CD4-positive, alpha-beta T cell treated with Interleukin-6 at 100 ng/mL for 8 hours (primary cell): ENCODE measurements at regions not wholly inside any gene's neighbourhood (a gene's known extent, or its start where the extent isn't known, plus 50 kb on each side); places are given as distances from the start of the nearest gene placed in this dataset.
"Not testable (repeated sequence)": the region's sequence is repeated elsewhere in the genome, so short reads cannot be mapped to it uniquely, and the experiment has no call there.

ENCODE experiments used
- DNase-seq: peaks from one replicate; pipeline ENCODE4 v3.0.0-alpha.2; 2020; ENCODE audit warnings: mixed read lengths, low spot score

DNA sequence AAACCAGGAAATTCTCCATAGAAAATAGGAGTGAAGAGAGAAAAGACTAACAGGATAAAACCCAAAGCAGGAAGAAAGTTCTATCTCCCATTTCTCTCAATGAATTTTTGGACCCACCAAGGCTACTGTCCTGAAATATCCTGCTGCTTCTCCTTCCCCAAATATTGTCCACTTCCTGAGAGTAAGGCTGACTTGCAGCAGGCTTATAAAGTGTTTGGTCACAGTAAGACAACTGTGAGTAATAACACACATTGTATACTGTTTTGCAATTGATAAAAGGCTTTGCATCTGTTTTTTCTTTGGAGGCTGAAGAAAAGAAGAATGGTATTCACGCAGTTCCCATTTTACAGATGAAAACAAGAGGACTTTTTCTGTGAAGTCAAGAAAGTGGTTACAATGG, 52.8 kb downstream of the FOXD4L6 start:
- DNase-seq: not testable (repeated sequence)

DNA sequence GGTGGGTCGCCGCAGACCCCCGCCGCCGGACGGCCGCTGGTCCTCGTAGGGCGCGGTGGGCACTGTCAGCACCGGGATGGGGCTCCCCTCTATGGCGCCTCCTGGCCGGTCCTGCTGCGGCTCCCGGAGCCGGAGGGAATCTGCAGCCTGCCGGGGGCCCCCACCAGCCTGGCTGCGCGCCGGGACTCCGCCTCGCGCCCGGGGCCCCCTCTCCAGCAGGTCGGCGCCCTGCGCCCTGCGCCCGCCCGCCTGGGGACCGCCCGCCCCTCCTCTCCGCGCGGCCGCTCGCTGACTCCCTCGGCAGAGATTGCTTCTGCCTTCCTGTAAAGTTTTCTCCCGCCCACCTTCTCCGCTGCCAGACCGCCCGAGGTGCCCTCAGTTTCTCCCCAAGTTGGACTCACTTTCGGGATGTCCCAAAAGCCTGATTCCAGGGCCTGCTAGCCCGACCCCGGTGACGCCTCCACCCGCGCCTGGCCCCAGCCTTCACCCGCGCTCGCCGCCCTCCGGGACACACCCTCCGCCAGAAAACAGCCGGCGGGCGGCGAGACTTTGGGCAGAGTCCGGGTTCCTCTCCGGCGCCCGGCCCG, 54.0 kb downstream of the FOXD4L6 start:
- DNase-seq: not testable (repeated sequence)

DNA sequence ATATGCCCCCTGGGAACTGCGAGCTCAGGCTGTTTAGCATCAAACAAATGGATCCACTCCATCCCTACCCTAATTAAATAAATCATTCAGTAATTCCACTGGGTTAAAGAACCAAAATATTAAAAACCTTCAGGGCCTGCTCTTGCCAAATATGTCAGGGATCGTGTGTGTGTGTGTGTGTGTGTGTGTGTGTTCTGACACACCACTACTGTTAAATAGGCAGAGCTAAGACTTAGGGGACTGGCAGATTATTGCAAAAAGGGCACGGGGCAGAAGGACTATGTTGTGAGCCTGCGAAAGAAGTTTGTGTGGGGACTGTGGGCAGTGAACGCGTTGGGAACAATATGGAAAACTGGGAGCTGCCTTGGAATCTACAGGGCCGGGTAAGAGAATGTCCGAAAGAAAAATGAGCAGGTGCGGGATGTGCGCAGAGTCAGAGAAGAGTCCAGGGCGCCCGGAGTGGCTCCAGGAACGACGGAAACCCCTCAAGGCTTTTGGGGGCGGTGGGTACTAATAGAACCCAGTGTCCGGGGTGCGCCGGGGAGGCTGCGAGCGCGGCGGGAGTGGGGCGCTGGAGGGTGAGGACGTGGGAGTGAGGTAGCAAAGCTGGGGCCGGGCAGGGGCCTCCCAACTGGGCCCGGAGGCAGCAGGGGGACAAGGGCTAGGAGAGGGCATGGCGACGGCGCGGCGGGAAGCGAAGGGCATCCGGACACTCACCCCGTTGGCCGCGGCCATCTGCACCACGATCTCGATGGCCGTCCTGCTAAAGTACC, 54.8 kb downstream of the FOXD4L6 start:
- not testable (repeated sequence) for DNase-seq

DNA sequence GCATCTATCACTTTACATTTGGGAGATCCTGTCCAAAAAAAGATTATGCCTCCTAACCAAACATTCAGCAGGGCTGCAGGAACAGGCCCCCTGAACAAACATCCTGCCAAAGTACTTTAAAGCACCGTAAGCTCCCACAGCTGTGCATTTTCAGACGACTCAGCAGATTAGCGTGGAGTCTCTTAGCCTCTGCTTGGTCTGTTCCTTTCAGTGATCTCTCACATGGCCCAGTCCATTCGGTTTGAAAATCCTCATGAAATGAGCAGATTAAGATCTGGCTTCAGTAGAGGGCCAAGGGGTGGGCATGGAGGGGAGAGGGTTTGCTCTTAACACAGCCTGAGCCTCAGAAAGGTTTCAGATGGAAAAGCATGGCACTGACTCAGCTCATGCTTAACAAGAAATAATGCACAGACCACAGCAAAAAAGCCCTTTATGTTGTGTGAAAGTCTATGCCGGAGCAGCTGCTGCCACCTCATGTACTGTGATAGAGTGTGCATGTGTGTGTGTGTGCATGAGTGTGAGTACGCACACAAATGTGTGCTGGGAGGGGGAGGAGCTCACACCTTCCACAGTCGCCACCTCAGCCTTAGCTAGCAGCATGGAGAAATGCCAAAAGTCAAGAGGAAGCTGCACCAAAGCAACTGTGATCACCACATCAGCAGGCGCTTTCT, 64.2 kb downstream of the FOXD4L6 start:
- DNase-seq: peak; percentile 34

DNA sequence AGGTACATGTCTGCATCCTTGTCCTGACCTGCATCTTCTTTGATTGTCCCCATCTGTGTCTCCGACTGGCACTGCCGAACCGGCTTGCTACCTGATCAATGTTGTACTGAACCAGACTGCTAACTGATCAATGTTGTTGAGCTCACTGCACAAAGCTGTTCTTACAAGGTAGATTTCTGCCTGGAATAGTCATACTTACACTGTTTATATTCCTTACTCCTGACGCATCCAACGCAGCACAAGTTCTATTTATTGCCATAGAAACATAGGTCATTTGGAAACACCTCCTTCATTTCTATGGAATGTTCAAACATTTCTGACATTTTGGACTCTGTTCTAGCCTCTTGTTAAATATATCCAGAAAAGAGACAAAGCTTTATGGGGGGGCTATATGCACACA, 65.2 kb downstream of the FOXD4L6 start:
- DNase-seq: not testable (repeated sequence)

DNA sequence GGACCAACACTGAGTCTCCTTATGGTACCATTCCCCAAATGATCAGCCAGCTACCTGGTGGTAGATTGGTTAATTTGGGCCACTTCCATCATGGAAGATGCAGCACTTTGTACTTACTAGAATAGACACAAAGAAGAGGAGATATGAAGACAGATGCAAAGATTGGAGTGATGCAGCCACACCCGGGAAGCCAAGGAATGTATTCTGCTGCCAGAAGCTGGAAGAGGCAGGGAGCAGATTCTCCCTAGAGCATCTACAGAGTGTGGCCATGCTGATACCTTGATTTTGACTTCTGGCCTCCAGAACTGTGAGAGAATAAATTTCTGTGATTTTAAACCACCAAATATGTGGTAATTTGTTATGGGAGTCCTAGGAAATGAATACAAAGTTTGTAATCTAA, 68.9 kb downstream of the FOXD4L6 start:
- DNase-seq: not testable (repeated sequence)

DNA sequence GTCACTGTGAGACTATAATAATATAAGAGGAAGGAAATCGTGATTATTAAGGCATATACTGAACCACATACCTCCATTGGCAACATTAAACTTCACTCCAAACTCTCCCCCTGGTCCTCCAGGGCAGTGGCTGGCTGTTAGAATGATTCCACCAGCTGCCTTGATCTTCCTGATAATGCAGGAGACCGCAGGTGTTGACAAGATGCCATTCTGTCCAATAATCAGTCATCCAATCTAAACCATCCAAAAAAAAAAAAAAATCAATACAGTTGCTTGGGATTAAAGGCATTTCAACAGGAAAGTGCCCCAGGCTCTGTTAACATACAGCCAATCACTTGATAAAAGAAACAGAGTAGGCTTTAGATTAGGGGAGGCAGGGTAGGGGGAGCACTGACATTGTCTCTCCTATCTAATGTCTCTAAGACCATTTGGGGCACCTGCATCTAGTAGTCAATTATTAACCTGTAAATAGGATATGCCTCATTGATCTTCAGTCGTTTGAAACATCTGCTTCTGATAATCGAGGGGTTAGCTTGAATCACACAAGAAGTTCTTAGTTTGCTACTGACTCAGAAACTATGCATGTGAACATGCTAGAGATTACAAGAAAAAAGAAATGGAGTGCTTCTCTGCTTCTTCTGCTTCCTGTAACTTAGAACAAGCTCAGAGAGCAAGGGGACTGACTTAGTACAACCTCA, 74.7 kb downstream of the FOXD4L6 start:
- DNase-seq: not testable (repeated sequence)

DNA sequence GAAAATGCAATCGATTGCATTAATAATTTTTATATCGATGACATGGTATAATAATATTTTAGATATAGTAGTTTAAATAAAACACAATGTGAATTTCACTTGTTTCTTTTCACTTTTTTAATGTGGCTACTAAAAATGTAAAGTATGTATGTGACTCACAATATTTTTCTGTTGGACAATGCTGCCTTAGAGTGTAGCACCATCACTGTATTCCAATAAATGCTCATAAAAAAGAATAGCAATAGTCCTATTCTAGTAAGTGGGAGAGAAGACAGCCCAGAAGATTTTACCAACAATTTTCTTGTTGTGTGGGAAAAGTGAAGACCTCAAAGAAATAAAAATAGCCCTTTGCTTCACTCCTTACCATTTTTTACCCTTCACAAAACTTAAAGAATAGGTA, 79.8 kb downstream of the FOXD4L6 start:
- DNase-seq: not testable (repeated sequence)

DNA sequence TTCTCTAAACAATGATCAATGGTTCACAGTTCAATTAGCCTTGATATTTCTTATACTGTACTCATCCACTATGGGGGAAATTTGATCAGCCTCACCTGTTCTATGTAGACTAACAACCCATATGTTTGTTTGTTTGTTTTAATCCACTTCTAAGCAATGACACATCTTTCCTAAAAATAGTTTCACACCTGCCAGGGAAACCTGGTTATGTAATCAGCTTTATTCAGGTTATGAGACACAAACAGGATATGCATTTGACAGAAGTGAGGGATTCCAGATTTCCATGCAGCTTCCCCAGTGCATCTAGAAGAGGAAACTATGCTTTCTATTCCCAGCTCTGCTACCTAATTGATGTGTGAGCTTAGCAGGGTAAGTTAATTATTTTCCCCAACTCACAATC, 80.7 kb downstream of the FOXD4L6 start:
- not testable (repeated sequence) for DNase-seq

DNA sequence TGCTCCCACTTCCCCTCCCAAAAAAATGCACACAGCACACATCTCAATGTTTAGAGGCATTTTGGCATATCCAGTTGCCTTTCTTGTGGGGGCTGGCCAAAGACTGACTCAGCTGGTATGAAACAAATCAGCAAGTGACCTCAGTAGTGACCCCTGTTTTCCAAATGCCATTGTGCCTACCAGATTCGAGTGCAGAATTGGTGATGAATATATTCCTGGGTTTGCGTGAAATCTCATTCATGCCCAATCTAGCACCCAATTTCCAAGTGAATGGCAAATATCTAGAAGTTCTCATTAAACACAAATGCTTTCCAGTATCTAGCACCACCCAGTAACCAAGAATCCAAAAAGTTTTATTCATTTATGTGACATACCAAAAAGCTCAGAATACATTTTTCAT, 83.6 kb downstream of the FOXD4L6 start:
- DNase-seq: not testable (repeated sequence)

DNA sequence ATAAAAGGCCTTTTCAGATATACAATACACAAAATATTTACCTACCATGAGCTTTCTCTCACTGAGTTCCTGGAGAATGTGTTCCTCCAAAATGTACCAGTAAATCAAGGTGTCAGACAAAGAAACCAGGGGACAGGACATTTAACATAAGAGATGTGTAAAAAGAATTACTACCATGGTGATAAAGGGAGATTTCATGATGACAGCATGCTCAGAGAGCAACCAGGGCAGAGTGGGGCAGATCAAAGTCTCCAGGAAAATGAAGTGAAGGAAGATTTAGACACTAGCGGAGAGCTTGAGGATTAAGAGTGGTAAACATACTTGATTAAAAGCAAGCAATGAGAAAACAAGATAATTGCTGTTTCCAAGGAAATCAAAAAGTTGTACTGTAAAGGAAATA, 85.0 kb downstream of the FOXD4L6 start:
- not testable (repeated sequence) for DNase-seq

DNA sequence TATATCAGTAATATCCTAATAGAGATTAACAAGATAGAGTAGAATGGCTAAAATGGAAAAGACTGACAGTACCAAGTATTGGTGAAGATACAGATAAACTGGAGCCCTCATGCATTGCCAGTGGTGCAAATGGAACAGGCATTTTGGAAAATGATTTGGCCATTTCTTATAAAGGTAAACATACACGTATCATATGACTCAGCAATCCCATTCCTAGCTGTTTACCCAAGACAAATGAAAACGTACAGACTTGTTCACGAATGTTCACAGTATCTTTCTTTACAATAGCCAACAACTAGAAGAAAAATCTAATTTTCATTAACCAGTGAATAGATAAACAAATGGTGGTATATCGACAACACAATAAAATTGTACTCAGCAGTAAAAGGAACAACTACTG, 86.4 kb downstream of the FOXD4L6 start:
- not testable (repeated sequence) for DNase-seq

DNA sequence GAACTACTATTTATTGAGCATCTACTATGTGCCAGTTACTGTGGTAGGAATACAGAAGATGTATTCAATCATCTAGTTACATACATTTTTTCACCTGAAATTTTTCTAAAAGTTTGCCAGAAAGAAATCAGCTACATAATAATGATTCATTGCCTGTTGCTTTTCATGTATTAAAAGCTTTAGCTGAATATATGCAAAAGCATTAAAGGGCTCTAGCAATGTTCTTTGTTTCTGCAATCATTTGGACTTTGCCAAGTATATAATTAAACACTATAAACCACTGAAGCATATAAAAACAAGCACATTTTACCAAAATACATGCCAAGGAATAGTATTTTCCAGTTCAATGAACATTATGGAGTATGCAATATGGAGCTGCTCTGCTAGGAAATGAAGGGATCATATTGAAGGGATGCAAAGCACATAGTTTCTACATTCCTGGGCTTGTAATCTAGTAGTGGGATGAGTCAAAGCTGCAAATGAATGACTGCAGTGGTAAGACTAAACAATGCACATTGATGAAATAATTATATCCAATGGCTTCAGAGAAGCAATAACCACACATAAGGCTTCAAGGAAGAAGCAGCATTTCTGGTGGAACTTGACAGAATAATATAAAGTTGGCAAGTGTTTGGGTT, 87.7 kb downstream of the FOXD4L6 start:
- not testable (repeated sequence) for DNase-seq

DNA sequence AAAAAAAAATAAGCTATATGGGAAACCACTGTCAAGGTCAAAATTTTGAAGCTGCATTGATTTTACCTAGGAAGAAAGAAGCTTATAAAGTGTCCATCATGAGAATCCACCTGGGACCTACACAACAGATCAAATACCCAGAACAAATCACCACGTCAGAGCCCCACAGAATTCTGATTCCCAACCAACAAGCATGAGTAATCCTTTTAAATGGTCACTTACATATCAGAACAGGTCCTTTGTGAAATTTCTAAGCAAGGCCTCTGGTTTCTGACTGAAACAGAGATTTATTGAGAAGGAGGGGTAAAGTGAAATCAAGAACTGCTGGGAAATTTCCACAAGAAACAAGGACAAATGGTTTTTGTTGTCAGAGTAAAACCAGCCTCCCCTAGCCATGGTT, 93.2 kb downstream of the FOXD4L6 start:
- DNase-seq: not testable (repeated sequence)

DNA sequence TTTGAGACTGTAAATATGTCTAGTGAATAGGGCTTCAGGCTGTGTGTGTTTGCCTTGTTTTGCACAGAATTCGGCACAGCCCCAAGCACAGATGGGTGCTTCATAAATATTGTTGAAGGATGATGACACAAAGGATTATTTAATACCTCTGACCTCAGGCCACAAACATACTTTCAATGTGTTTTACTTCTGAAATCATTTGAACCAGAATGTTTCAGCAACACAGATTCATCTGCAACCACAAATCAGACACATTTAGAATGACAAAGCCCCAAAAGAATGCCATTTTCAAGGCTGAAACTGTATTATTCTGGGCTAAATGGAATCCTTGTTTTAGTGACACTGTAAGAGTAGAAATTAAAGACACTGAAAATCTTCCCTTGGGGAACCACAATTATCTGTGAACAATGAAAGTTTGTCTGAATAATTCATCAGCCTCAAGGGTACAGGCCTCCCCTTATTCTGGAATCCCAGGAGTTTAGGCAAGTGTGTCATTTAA, 93.7 kb downstream of the FOXD4L6 start:
- not testable (repeated sequence) for DNase-seq

DNA sequence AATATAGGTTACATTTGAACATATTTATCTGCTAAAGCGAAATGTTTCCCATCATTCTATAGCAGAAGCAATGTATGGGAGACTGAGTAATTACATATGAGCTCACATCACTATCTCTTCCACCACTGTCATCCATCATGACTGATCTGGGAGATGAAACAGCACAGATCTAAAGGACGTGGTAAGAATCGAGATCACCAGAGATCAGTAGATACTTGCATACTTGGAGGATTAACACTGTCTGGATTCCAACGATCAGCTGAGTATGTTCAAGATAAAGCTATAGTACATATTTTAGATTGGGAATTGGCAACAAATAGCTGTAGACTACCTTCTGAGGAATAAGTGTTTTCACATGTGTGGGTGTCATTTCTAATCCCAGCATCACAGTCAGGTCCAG, 94.6 kb downstream of the FOXD4L6 start:
- not testable (repeated sequence) for DNase-seq

DNA sequence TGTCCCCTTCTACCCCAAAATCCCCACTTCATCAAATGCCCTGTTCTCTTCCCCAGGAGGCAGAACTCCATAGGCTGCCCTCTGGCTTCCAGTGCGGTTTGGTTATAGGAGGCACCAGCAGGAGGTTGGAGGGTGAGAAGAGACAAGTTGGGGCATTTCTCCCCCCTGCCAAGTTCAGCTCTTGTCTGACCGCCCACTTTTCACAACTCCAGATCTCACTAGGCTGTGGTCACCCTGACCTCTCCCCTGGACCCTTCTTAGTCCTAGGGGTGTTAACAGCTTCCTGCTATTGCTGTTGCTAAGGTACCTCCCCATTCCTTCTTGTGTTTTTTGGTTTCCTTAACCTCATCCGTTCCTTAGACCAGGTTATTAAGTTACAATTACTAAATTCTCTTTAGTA, 95.1 kb downstream of the FOXD4L6 start:
- DNase-seq: not testable (repeated sequence)

DNA sequence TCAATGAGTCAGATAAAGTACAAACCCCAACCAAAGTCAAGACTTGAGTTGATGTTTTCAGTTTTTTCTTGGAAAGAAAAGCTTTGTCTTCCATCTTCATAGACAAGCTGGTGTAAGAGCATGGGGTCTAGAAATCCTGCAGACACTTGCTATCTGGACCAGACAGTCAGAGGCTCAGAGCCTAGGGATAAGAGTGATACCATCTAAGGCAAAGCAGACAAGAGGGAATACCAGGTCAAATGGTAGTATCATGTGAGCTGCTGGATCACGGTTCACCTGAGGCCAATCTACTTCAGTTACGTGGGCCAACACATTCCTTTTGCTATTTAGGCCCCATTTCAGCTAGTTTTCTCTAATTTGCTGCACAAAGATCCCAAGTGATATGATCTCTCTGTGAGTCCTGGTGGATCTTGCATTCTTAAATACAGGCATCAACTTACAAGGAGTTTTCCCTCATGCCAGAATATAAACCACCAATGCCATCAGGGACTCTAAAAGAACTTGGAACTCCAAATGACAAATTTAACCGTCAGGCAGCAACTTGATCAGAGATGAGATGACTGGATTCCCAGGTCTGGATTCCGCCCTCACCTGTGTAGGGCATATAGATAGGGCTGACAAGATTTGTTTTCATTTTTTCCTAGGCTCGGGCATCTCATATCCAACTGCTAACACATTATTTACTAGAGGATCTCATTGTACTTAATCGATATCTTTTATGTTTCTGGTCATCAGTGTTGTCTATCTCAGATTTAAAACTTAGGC, 101.4 kb downstream of the FOXD4L6 start:
- not testable (repeated sequence) for DNase-seq

DNA sequence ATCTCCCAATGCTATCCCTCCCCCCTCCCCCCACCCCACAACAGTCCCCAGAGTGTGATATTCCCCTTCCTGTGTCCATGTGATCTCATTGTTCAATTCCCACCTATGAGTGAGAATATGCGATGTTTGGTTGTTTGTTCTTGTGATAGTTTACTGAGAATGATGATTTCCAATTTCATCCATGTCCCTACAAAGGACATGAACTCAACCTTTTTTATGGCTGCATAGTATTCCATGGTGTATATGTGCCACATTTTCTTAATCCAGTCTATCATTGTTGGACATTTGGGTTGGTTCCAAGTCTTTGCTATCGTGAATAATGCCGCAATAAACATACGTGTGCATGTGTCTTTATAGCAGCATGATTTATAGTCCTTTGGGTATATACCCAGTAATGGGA, 106.1 kb downstream of the FOXD4L6 start:
- not testable (repeated sequence) for DNase-seq

DNA sequence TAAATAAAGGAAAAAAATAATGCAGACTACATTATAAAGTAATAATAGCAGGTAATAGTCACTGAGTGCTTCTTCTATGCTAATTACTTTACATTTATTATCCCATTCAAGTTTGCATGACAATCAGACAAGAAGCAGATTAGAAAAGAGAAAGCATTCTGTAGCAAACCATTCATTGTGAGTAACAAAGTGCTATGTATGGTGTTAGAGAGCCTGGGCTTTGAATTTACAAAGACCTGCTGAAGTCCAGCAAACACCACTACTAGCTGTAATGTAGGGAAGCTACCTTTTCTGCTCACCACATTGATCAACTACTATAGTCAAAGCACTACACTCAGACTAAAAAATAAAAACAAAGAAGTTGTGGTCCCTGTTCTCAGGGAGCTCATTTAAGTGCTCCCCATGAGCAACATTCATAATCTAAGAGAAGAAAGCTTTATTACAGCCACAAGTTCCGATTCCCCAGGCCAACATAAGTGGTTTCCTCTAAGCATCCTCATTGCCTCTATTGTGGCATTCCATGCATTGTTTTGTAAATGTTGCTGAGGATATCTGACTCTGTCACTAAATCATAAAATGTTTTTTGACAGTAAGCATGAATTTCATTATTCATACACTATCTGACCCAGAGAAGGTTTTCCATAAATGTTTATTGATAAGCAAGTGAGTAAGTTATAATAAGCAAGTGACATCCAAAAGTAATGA, 108.5 kb downstream of the FOXD4L6 start:
- not testable (repeated sequence) for DNase-seq
